A549 (cell line): ENCODE measurements at regions not wholly inside any gene's neighbourhood (a gene's known extent, or its start where the extent isn't known, plus 50 kb on each side); places are given as distances from the start of the nearest gene placed in this dataset.

ENCODE experiments used
- BCL3 ChIP-seq: fragments of >200 bp; sonication (Bioruptor Twin); formaldehyde crosslinking; IDR thresholded peaks from 3 replicates; pipeline ENCODE4 v1.6.1; 2016
- BHLHE40 ChIP-seq: IDR thresholded peaks from 2 replicates; pipeline ENCODE4 v1.6.1; 2012; ENCODE audit warnings: low read depth, low read length, inconsistent platforms
- CEBPB ChIP-seq, 2 experiments: fragments of >200 bp in 1 of 2; sonication (Bioruptor Twin) in 1 of 2; formaldehyde crosslinking in 1 of 2; IDR thresholded peaks; 2 replicates each; pipeline ENCODE4 v1.6.1; 2012 to 2016
- CTCF ChIP-seq: fragments of >200 bp; sonication (Bioruptor Twin); formaldehyde crosslinking; IDR thresholded peaks from 3 replicates; pipeline ENCODE4 v1.5.1; 2016
- EHMT2 ChIP-seq: fragments of 200-600 bp; sonication (generic); IDR thresholded peaks from 2 replicates; pipeline ENCODE4 v1.6.1; 2016; ENCODE audit warnings: antibody characterized with exemption, low read depth, mild to moderate bottlenecking, moderate library complexity
- EP300 ChIP-seq, 2 experiments: fragments of >200 bp; sonication (Bioruptor Twin); formaldehyde crosslinking; IDR thresholded peaks; 2 replicates in 1 of 2; 3 replicates in 1 of 2; pipeline ENCODE4 v1.6.1; 2016 to 2017
- POLR2A ChIP-seq: IDR thresholded peaks from 2 replicates; pipeline ENCODE4 v1.6.1; 2012; ENCODE audit warnings: mild to moderate bottlenecking, low read length
- RCOR1 ChIP-seq: fragments of 150-350 bp; IDR thresholded peaks from 2 replicates; pipeline ENCODE4 v1.6.1; 2014; ENCODE audit warnings: antibody characterized with exemption, low read length, low read depth
- RFX5 ChIP-seq: fragments of 450-650 bp; IDR thresholded peaks from 2 replicates; pipeline ENCODE4 v1.7.1; 2014; ENCODE audit warnings: antibody characterized with exemption, mild to moderate bottlenecking, moderate library complexity
- SMC3 ChIP-seq: fragments of >200 bp; sonication (Bioruptor Twin); formaldehyde crosslinking; IDR thresholded peaks from 3 replicates; pipeline ENCODE4 v1.6.1; 2018; ENCODE audit warnings: inconsistent platforms

GRCh38 chr7:4444106-4444505 is 238.0 kb upstream of the FOXK1 start:
- TF ChIP-seq CTCF (no peak), BCL3 (no peak), RFX5 (no peak), EP300 (IDR thresholded peaks at IDR 0.05) (no peak), CEBPB (IDR thresholded peaks at IDR 0.05) (no peak), EHMT2 (no peak), SMC3 (no peak), POLR2A (no peak), RCOR1 (no peak), BHLHE40 (no peak)
